HepG2 (cell line): ENCODE measurements at regions not wholly inside any gene's neighbourhood (a gene's known extent, or its start where the extent isn't known, plus 50 kb on each side); places are given as distances from the start of the nearest gene placed in this dataset.

Experiments used
- AFF4 ChIP-seq: sonication (generic); formaldehyde crosslinking; IDR thresholded peaks from 2 replicates; pipeline ENCODE4 v1.4.0; 2020; ENCODE audit warnings: missing genetic modification reagents
- ARID4A ChIP-seq: sonication (generic); formaldehyde crosslinking; IDR thresholded peaks from 2 replicates; pipeline ENCODE4 v1.5.0; 2020; ENCODE audit warnings: mild to moderate bottlenecking, missing genetic modification reagents, borderline replicate concordance
- CBX5 ChIP-seq: sonication (generic); formaldehyde crosslinking; IDR thresholded peaks from 2 replicates; pipeline ENCODE4 v1.4.0; 2020; ENCODE audit warnings: missing genetic modification reagents, borderline replicate concordance
- FLYWCH1 ChIP-seq: sonication (generic); formaldehyde crosslinking; IDR thresholded peaks from 2 replicates; pipeline ENCODE4 v1.8.1; 2023; ENCODE audit warnings: mild to moderate bottlenecking, missing genetic modification reagents
- HOXA7 ChIP-seq: sonication (generic); formaldehyde crosslinking; IDR thresholded peaks from 2 replicates; pipeline ENCODE4 v1.8.1; 2022; ENCODE audit warnings: mild to moderate bottlenecking, missing genetic modification reagents, moderate library complexity
- KDM1A ChIP-seq: IDR thresholded peaks from 2 replicates; pipeline ENCODE4 v1.6.1; 2016; ENCODE audit warnings: missing compliant biosample characterization
- MXI1 ChIP-seq: IDR thresholded peaks from 3 replicates; pipeline ENCODE4 v1.6.1; 2012; ENCODE audit warnings: low read depth, low read length, inconsistent platforms, borderline replicate concordance
- POLR2A ChIP-seq, 2 experiments: IDR thresholded peaks; 2 replicates each; pipeline ENCODE4 v1.6.1; 2011; ENCODE audit warnings: low read depth in 2 of 2, low read length in 2 of 2, mild to moderate bottlenecking in 1 of 2, moderate library complexity in 1 of 2; ENCODE audit not compliant: insufficient read depth in 1 of 2
- ZFYVE20 ChIP-seq: sonication (generic); formaldehyde crosslinking; IDR thresholded peaks from 2 replicates; pipeline ENCODE4 v1.8.0; 2023; ENCODE audit warnings: low read depth, mild to moderate bottlenecking, moderate library complexity, missing genetic modification reagents, borderline replicate concordance
- ZNF235 ChIP-seq: sonication (generic); formaldehyde crosslinking; IDR thresholded peaks from 2 replicates; pipeline ENCODE4 v1.8.1; 2023; ENCODE audit warnings: mild to moderate bottlenecking, missing genetic modification reagents, borderline replicate concordance

GRCh38 chr1:115214098-115214497 is 124.0 kb downstream of the NGF start:
- TF ChIP-seq ZFYVE20 (CRISPR knock-in tag), result no peak
- no peak for TF ChIP-seq MXI1
- no peak for TF ChIP-seq ZNF235 (CRISPR knock-in tag)
- TF ChIP-seq KDM1A, result no peak
- TF ChIP-seq CBX5 (CRISPR knock-in tag), result no peak
- TF ChIP-seq POLR2A (IDR thresholded peaks at IDR 0.05; ENCODE audit: insufficient read depth in 1 of 2, low read depth in 2 of 2, low read length in 2 of 2), result no peak
- no peak for TF ChIP-seq FLYWCH1 (CRISPR knock-in tag)
- TF ChIP-seq AFF4 (CRISPR knock-in tag), result no peak
- no peak for TF ChIP-seq HOXA7 (CRISPR knock-in tag)
- no peak for TF ChIP-seq ARID4A (CRISPR knock-in tag)
